Transverse colon (tissue), 4 donors: ENCODE measurements at regions not wholly inside any gene's neighbourhood (a gene's known extent, or its start where the extent isn't known, plus 50 kb on each side); places are given as distances from the start of the nearest gene placed in this dataset.

Source experiments
- POLR2A ChIP-seq: fragments of 450-650 bp; IDR thresholded peaks from one replicate; pipeline ENCODE4 v1.6.1; 2016; ENCODE audit warnings: antibody characterized with exemption, mild to moderate bottlenecking, moderate library complexity
- POLR2AphosphoS5 ChIP-seq, 3 donors: sonication (generic); formaldehyde crosslinking; IDR thresholded peaks; one replicate each; pipeline ENCODE4 v1.6.1; 2016; ENCODE audit warnings: antibody characterized with exemption in 3 of 3
- TF ChIP-seq, protein P1 (sequence below), 5 experiments: fragments of 200-600 bp in 3 of 5; fragments of 450-650 bp in 2 of 5; sonication (generic) in 3 of 5; IDR thresholded peaks; 1 replicate in 2 of 5; 2 replicates in 3 of 5; pipeline ENCODE4 v1.5.1; 2016 to 2017; ENCODE audit warnings: antibody characterized with exemption in 5 of 5, inconsistent platforms in 3 of 5, mild to moderate bottlenecking in 2 of 5, moderate library complexity in 1 of 5

DNA sequence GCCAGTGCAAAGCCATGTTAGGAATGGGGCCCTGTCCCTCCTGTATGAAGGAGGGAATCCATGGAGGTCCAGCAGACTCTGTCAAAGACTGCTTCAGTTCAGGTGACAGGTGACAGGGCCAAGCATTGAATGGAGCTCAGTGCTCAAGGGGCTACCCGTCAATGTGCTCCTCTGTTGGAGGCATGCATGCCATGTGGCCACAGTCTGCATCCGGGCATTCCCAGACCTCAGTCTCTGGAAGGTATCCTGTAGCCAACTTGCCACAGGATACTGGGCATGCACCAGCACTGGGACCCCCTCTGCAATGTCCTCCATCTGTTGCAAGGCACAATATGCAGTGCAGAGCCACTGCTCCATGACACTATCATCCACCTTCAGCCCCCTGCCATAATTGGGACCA, 136.1 kb upstream of the GATB start:
- TF ChIP-seq, protein P1, sequence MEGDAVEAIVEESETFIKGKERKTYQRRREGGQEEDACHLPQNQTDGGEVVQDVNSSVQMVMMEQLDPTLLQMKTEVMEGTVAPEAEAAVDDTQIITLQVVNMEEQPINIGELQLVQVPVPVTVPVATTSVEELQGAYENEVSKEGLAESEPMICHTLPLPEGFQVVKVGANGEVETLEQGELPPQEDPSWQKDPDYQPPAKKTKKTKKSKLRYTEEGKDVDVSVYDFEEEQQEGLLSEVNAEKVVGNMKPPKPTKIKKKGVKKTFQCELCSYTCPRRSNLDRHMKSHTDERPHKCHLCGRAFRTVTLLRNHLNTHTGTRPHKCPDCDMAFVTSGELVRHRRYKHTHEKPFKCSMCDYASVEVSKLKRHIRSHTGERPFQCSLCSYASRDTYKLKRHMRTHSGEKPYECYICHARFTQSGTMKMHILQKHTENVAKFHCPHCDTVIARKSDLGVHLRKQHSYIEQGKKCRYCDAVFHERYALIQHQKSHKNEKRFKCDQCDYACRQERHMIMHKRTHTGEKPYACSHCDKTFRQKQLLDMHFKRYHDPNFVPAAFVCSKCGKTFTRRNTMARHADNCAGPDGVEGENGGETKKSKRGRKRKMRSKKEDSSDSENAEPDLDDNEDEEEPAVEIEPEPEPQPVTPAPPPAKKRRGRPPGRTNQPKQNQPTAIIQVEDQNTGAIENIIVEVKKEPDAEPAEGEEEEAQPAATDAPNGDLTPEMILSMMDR (IDR thresholded peaks at IDR 0.05), result no peak
- TF ChIP-seq POLR2AphosphoS5 (IDR thresholded peaks at IDR 0.05), result no peak
- TF ChIP-seq POLR2A, result no peak
